ENCODE measurements at regions not wholly inside any gene's neighbourhood (a gene's known extent, or its start where the extent isn't known, plus 50 kb on each side); places are given as distances from the start of the nearest gene placed in this dataset.
"Not testable (repeated sequence)": the region's sequence is repeated elsewhere in the genome, so short reads cannot be mapped to it uniquely, and the experiment has no call there.

- TF ChIP-seq, protein P1, sequence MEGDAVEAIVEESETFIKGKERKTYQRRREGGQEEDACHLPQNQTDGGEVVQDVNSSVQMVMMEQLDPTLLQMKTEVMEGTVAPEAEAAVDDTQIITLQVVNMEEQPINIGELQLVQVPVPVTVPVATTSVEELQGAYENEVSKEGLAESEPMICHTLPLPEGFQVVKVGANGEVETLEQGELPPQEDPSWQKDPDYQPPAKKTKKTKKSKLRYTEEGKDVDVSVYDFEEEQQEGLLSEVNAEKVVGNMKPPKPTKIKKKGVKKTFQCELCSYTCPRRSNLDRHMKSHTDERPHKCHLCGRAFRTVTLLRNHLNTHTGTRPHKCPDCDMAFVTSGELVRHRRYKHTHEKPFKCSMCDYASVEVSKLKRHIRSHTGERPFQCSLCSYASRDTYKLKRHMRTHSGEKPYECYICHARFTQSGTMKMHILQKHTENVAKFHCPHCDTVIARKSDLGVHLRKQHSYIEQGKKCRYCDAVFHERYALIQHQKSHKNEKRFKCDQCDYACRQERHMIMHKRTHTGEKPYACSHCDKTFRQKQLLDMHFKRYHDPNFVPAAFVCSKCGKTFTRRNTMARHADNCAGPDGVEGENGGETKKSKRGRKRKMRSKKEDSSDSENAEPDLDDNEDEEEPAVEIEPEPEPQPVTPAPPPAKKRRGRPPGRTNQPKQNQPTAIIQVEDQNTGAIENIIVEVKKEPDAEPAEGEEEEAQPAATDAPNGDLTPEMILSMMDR (IDR thresholded peaks at IDR 0.05; ENCODE audit: low read length), result not testable (repeated sequence)
- not testable (repeated sequence) for TF ChIP-seq EZH2 (IDR thresholded peaks at IDR 0.05; ENCODE audit: borderline replicate concordance, low read length)
These were observed 273.8 kb downstream of the C12orf75 start for GRCh38 chr12:105604281-105604680.

Data from OCI-LY1 (cell line).